ENCODE measurements at regions not wholly inside any gene's neighbourhood (a gene's known extent, or its start where the extent isn't known, plus 50 kb on each side); places are given as distances from the start of the nearest gene placed in this dataset.

- Histone ChIP-seq H3K4ac (ENCODE audit: low read depth, low read length) (no peak overlapping the region), H2AFZ (ENCODE audit: insufficient read depth, low read length, poor library complexity) (no peak overlapping the region), H3K23ac (ENCODE audit: low read length) (no peak overlapping the region), H3K27me3 (ENCODE audit: insufficient read depth, low read length) (no peaks in the 10 kb centered on the region), H3K9ac (ENCODE audit: low read length) (no peak overlapping the region), H3K18ac (ENCODE audit: low read length) (no peak overlapping the region), H2BK120ac (ENCODE audit: insufficient read depth, low read length, poor library complexity) (no peak overlapping the region), H3K4me2 (ENCODE audit: low read length) (no peak overlapping the region), H3K79me1 (ENCODE audit: low read length) (no peaks in the 10 kb centered on the region), H3K27ac (ENCODE audit: low read depth, low read length) (no peak overlapping the region), H4K12ac (ENCODE audit: low read depth, low read length) (no peak overlapping the region), H4K91ac (ENCODE audit: low read depth, low read length) (no peak overlapping the region), H2BK12ac (ENCODE audit: low read length) (no peak overlapping the region), H2BK5ac (ENCODE audit: low read depth, low read length, poor library complexity) (no peak overlapping the region), H2AK5ac (ENCODE audit: low read length) (no peak overlapping the region), H3K14ac (ENCODE audit: low read length) (no peak overlapping the region), H3K79me2 (ENCODE audit: control insufficient read depth, insufficient read depth, low read length, poor library complexity) (no peaks in the 10 kb centered on the region), H3K4me1 (ENCODE audit: control insufficient read depth in 1 of 2, insufficient read depth in 2 of 2, low read length in 2 of 2) (no peaks in the 10 kb centered on the region), H3K9me3 (ENCODE audit: insufficient read depth, low read depth, low read length) (no peaks in the 10 kb centered on the region), H3K4me3 (ENCODE audit: low read depth, low read length) (no peak overlapping the region), H3K36me3 (ENCODE audit: control insufficient read depth in 1 of 2, insufficient read depth in 2 of 2, low read length in 2 of 2) (no peaks in the 10 kb centered on the region), H4K8ac (ENCODE audit: low read depth, low read length) (no peak overlapping the region)
- no peak for DNase-seq
- WGBS (ENCODE audit: extremely low coverage, insufficient coverage, insufficient read length), result no CpG with 5 or more reads among the region's 1 CpG
Measured at GRCh38 chr4:149296503-149296902, 519.1 kb downstream of the IQCM start.

DNA sequence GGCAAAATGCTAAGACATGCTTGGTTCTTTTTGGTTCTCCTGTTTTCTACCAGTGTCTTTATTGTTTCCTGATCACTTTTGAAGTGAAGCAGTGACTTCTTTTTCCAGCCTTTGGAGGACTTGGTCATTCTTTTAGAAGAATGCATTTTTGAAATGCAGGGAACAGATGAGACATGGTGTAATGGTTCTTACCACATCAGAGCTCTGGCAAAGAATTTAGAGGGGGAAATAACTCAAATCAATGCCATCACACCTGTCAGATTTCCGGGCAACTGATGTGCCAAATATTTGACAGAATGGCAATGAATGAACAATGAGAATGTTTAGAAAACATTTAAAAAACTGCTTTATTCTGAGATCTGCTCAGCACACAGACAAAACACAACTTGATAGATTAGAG, 519.6 kb downstream of the IQCM start:
- no peak overlapping the region for H3K4ac ChIP-seq (ENCODE audit: low read depth, low read length)
- no peak overlapping the region for H2AFZ ChIP-seq (ENCODE audit: insufficient read depth, low read length, poor library complexity)
- H3K79me1 ChIP-seq (ENCODE audit: low read length), result no peaks in the 10 kb centered on the region
- H3K23ac ChIP-seq (ENCODE audit: low read length), result no peak overlapping the region
- no peak overlapping the region for H3K9ac ChIP-seq (ENCODE audit: low read length)
- H4K8ac ChIP-seq (ENCODE audit: low read depth, low read length), result no peak overlapping the region
- no peak overlapping the region for H2BK120ac ChIP-seq (ENCODE audit: insufficient read depth, low read length, poor library complexity)
- H3K27ac ChIP-seq (ENCODE audit: low read depth, low read length), result no peak overlapping the region
- no peak overlapping the region for H2BK5ac ChIP-seq (ENCODE audit: low read depth, low read length, poor library complexity)
- no peaks in the 10 kb centered on the region for H3K79me2 ChIP-seq (ENCODE audit: control insufficient read depth, insufficient read depth, low read length, poor library complexity)
- H3K9me3 ChIP-seq (ENCODE audit: insufficient read depth, low read depth, low read length), result no peaks in the 10 kb centered on the region
- H2BK12ac ChIP-seq (ENCODE audit: low read length), result no peak overlapping the region
- no peaks in the 10 kb centered on the region for H3K36me3 ChIP-seq (ENCODE audit: control insufficient read depth in 1 of 2, insufficient read depth in 2 of 2, low read length in 2 of 2)
- no peak for DNase-seq
- no CpG with 5 or more reads among the region's 1 CpG for WGBS (ENCODE audit: extremely low coverage, insufficient coverage, insufficient read length)
- no peak overlapping the region for H3K18ac ChIP-seq (ENCODE audit: low read length)
- no peak overlapping the region for H4K12ac ChIP-seq (ENCODE audit: low read depth, low read length)
- no peaks in the 10 kb centered on the region for H3K27me3 ChIP-seq (ENCODE audit: insufficient read depth, low read length)
- H2AK5ac ChIP-seq (ENCODE audit: low read length), result no peak overlapping the region
- no peak overlapping the region for H3K4me3 ChIP-seq (ENCODE audit: low read depth, low read length)
- H3K14ac ChIP-seq (ENCODE audit: low read length), result no peak overlapping the region
- no peak overlapping the region for H4K91ac ChIP-seq (ENCODE audit: low read depth, low read length)
- no peak overlapping the region for H3K4me2 ChIP-seq (ENCODE audit: low read length)
- H3K4me1 ChIP-seq (ENCODE audit: control insufficient read depth in 1 of 2, insufficient read depth in 2 of 2, low read length in 2 of 2), result no peaks in the 10 kb centered on the region

GRCh38 chr4:149294601-149295000, 521.0 kb downstream of the IQCM start:
- Histone ChIP-seq H3K14ac (ENCODE audit: low read length) (no peak overlapping the region), H3K4me2 (ENCODE audit: low read length) (no peak overlapping the region), H3K4me3 (ENCODE audit: low read depth, low read length) (no peak overlapping the region), H2BK120ac (ENCODE audit: insufficient read depth, low read length, poor library complexity) (no peak overlapping the region), H3K18ac (ENCODE audit: low read length) (no peak overlapping the region), H3K36me3 (ENCODE audit: control insufficient read depth in 1 of 2, insufficient read depth in 2 of 2, low read length in 2 of 2) (no peaks in the 10 kb centered on the region), H3K4me1 (ENCODE audit: control insufficient read depth in 1 of 2, insufficient read depth in 2 of 2, low read length in 2 of 2) (no peaks in the 10 kb centered on the region), H2BK12ac (ENCODE audit: low read length) (no peak overlapping the region), H3K79me2 (ENCODE audit: control insufficient read depth, insufficient read depth, low read length, poor library complexity) (no peaks in the 10 kb centered on the region), H3K27ac (ENCODE audit: low read depth, low read length) (no peak overlapping the region), H3K4ac (ENCODE audit: low read depth, low read length) (no peak overlapping the region), H3K9ac (ENCODE audit: low read length) (no peak overlapping the region), H2AFZ (ENCODE audit: insufficient read depth, low read length, poor library complexity) (no peak overlapping the region), H3K79me1 (ENCODE audit: low read length) (no peaks in the 10 kb centered on the region), H3K27me3 (ENCODE audit: insufficient read depth, low read length) (no peaks in the 10 kb centered on the region), H2AK5ac (ENCODE audit: low read length) (no peak overlapping the region), H3K9me3 (ENCODE audit: insufficient read depth, low read depth, low read length) (no peaks in the 10 kb centered on the region), H2BK5ac (ENCODE audit: low read depth, low read length, poor library complexity) (no peak overlapping the region), H4K91ac (ENCODE audit: low read depth, low read length) (no peak overlapping the region), H4K8ac (ENCODE audit: low read depth, low read length) (no peak overlapping the region), H4K12ac (ENCODE audit: low read depth, low read length) (no peak overlapping the region), H3K23ac (ENCODE audit: low read length) (no peak overlapping the region)
- no CpG with 5 or more reads among the region's 1 CpG for WGBS (ENCODE audit: extremely low coverage, insufficient coverage, insufficient read length)
- no peak for DNase-seq

- Histone ChIP-seq H3K4me3 (ENCODE audit: low read depth, low read length) (no peak overlapping the region), H3K36me3 (ENCODE audit: control insufficient read depth in 1 of 2, insufficient read depth in 2 of 2, low read length in 2 of 2) (no peaks in the 10 kb centered on the region), H3K27me3 (ENCODE audit: insufficient read depth, low read length) (no peaks in the 10 kb centered on the region), H4K12ac (ENCODE audit: low read depth, low read length) (no peak overlapping the region), H3K79me2 (ENCODE audit: control insufficient read depth, insufficient read depth, low read length, poor library complexity) (no peaks in the 10 kb centered on the region), H4K8ac (ENCODE audit: low read depth, low read length) (no peak overlapping the region), H3K4ac (ENCODE audit: low read depth, low read length) (no peak overlapping the region), H3K18ac (ENCODE audit: low read length) (no peak overlapping the region), H3K4me2 (ENCODE audit: low read length) (no peak overlapping the region), H3K23ac (ENCODE audit: low read length) (no peak overlapping the region), H2BK120ac (ENCODE audit: insufficient read depth, low read length, poor library complexity) (no peak overlapping the region), H3K9ac (ENCODE audit: low read length) (no peak overlapping the region), H4K91ac (ENCODE audit: low read depth, low read length) (no peak overlapping the region), H2AFZ (ENCODE audit: insufficient read depth, low read length, poor library complexity) (no peak overlapping the region), H2AK5ac (ENCODE audit: low read length) (no peak overlapping the region), H3K4me1 (ENCODE audit: control insufficient read depth in 1 of 2, insufficient read depth in 2 of 2, low read length in 2 of 2) (no peaks in the 10 kb centered on the region), H3K79me1 (ENCODE audit: low read length) (no peaks in the 10 kb centered on the region), H2BK12ac (ENCODE audit: low read length) (no peak overlapping the region), H3K9me3 (ENCODE audit: insufficient read depth, low read depth, low read length) (no peaks in the 10 kb centered on the region), H3K27ac (ENCODE audit: low read depth, low read length) (no peak overlapping the region), H2BK5ac (ENCODE audit: low read depth, low read length, poor library complexity) (no peak overlapping the region), H3K14ac (ENCODE audit: low read length) (no peak overlapping the region)
- no CpG with 5 or more reads among the region's 1 CpG for WGBS (ENCODE audit: extremely low coverage, insufficient coverage, insufficient read length)
- no peak for DNase-seq
Measured at GRCh38 chr4:149293046-149293649, 522.5 kb downstream of the IQCM start.

All from trophoblast cell (in vitro differentiated cells and primary cell).